ENCODE measurements at regions not wholly inside any gene's neighbourhood (a gene's known extent, or its start where the extent isn't known, plus 50 kb on each side); places are given as distances from the start of the nearest gene placed in this dataset.

DNA sequence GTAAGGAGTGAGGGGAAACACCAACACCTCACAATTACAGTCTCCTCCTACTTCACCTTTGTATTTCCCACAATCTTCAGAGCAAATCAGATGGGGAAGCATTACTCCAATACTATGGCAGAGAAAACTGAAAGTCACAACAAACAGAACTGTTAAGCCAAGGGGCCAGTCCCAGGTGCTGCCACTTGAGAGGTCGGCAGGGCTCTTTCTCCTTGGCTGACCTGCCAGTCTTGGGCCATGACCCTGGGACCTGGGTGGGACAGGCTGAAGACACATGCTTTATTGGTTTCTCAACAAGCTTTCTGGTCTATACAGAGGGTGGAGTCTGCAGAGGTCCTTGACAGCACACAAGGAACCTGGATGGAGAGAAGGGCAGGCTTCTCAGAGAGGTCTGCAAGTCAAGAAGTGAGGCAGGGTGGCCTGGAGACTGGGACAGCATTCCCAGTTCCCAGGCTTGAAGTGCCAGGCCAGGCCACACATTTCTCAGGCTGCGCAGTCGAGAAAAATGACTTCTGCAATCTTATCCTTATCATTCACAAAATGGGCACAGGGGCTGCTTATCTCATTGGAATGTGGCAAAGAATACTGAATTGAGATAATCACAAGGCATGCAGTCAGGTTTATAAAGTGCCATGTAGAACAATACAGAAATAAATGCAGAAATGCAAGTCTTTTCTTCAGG is 301.0 kb downstream of the CXCL12 start:
- no peak for DNase-seq

GRCh38 chr10:44071479-44071878 is 313.4 kb downstream of the CXCL12 start:
- no peak for DNase-seq

DNA sequence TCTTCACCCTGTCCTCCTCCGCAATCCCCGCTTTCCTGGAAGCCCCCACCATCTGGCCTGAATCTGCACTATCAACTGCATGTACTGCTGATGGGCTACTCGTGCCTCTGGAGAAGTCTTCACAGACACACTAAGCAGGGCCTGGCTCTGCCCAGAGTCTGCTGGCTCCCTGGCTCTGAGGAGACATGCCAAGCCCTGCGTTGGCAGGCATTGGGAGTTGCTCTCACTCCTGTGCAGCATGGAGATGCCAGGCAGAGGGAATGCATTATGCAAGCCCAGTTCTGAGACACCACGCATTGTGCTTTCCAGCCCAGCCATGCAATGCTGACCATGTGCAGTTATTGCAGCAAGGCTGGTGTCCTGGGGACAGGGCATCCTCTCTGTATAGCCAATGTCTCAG is 314.6 kb downstream of the CXCL12 start:
- DNase-seq = no peak

DNA sequence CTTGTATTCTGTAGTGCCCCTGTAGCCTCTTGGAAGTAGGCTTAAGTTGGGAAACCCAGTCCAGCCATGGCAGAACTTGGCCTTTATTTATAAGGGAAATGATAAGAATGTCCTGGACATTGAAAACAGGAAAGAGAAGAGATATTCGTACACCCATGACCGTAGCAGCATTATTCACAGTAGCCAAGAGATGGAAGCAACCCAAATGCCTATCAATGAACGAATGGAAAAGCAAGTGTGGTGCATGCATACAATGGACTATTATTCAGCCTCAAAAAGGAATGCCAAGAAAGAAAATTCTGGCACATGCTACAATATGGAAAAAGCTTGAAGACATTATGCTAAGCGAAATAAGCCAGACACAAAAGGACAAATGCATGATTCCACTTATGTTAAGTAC is 315.3 kb downstream of the CXCL12 start:
- no peak for DNase-seq

DNA sequence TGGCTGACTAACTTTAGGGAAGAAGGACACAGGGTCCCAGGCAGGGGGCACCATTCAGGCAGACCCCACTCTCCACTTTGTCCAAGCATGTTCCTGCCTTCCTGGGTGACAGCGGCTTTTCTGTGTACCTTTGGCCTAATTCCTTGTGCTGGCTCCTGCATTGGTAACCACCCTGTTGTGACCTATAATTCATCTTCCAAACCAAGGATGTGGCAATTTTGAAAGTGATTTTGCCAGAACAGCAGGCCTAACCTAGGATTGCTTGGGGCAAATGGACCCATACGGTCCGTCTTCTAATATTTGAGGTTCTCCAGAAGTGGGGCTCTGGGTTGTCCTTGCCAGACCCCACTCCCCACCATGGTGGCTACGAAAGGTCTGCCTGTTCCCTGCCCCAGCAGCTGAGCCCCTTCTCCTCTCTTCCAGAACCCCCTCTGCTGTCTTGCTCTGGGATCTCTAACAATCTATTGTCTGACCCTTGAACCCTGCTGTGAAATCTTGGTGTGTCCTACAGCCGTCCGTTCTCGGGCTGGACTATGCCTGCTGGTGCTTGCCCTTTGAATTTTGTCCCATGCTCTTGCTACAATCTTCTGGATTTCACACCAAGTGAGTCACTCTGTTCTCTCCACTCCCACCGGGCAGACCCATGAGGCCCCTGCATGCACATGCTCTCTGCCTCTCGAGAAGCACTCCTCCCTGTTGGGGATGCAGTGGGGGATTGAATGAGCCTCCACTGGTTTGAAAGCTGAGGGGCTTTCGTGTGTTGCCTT is 316.0 kb downstream of the CXCL12 start:
- no peak for DNase-seq

GRCh38 chr10:44067432-44067831 is 317.5 kb downstream of the CXCL12 start:
- DNase-seq = no peak

DNA sequence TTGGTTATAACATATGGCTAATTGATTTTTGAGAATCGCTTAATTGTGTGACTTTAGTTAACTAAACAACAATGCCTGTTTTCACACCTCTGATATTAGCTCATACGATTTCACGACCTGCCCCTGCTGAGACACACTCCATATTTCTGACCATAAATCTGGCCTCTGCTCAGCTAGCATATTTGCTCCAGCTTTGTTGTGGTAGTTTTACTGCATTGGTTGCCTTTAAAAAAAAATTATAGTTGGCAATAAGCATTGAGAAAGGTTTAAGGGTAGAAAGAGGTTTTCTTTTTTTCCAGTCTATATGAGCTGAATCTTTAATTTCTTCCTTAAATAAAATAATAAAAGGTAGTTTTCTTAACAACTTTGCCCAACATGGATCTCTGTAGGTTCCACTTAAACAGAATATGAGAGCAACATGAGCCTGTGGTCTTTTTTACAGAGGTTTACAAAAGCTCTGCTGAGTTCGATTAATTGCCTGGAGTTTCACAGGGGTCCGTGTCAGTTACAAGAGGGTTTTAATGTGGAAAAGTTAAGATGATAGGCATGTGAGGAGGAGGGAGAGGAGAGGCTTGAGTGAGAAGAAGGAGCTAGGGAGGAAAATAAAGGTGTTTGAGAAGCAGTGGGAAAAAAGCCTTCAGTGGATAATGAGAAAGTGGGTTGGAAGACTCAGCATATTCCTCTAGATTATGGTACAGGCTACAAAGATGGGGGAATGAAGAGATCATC is 318.2 kb downstream of the CXCL12 start:
- no peak for DNase-seq

DNA sequence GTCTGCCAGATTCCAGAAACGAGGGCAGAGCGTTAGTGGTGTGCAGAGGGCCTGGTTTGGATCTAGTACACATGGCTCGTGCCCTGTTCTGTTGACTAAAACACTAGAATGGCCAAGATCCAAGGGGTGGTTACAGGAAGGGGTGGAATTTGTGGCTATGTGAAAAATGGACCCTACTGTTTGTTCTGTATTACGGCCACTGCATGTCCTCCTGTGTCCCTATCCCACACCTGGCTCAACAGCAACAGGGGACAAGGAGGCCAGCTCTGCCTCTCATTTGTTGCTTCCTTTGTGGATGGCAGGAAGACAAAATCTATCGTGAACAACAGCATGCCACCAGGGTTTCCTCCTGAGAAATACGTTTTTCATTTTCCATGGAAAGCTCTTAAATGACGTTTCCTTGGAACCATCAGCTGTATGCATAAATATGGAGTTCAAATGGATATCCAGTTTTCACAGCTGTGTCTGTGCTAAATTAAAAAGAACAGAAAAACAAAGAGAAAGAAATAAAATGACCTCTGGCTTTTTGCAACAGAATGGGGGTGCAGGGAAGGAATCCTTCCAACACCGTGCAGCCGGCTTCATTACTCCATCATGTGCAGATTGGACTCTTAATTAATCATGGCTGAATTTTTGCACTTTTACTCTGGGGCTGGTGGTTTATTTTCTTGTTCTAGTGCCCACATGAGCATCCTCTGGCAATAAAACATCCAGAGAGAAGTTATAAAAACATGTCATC is 318.9 kb downstream of the CXCL12 start:
- no peak for DNase-seq

DNA sequence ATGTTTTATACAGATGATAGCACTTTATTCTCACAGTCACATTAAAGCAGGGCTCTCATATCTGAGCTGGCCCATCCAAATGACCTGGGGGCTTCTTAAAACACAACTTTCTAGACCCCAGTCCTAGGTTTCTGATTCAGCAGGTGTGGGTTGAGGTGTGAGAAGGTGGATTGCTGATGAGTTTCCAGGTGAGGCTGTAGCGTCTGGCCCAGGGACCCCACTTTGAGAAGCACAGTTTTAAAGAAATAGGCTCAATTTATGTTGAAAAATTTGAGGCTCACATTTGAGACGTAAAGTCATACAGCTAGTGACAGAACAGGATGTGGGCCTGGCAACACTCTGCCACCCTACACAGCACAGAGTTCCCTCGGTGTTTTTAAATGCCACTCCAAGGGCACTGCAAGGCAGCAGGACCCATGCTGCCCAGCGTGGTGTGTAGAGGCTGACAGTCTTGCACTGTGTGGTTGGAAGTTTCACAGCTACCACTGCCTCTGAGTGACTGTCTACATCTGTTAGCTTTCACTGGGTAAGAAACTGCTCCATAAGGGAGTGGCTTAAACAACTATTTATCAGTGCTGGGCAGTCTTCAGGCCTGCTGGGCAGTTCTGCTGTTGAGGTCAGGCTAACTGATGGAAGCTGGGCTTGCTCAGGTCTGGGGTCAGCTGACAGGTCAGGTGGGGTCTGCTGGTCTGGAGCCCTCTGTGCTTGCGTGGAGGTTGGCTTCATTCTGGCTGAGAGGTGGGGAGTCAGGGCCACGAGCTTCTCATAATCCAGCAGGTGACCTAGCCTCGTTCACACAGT is 319.7 kb downstream of the CXCL12 start:
- no peak for DNase-seq

- DNase-seq = no peak
These were observed 320.6 kb downstream of the CXCL12 start for GRCh38 chr10:44064317-44064716.

GRCh38 chr10:44063686-44064085 is 321.2 kb downstream of the CXCL12 start:
- DNase-seq = no peak

DNA sequence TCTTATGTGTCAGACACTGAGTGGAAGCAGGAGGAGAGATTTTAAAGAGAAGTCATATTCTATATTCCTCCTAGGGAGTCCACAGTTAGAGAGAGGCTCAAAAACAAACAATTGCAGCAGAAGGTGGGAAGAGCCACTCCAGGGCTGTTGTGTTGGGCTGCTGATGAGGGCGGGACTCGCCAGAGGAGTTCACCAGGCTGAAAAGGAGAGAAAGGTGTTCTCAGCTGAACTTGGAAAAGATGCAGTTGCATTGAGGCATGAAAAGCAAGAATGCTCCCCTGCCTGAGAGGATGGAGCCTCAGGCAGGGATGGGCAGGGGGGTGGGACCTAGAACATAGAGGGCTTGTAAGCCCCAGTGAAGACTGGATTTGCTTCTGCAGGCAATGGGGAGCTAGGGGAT is 324.2 kb downstream of the CXCL12 start:
- DNase-seq = no peak

DNA sequence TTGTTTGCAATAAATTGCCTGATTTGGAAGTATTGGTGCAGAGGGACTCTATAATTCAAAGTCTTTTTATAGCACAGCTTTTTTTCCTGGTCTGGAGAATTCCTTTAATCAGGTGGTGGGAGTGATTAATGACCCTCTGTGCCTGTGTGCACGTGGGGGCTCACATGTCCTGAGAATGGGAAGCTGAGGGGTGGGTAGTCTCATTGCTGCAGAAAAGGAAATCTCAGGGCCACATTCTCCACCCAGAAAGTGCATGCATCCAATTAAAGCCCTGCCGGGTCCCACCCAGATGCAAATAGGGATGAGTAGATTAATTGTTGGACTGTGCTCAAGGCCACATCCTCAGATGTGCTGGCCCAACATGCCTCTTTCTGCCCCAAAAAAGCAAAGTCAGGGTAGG is 324.7 kb downstream of the CXCL12 start:
- no peak for DNase-seq

- no peak for DNase-seq
These were observed 326.6 kb downstream of the CXCL12 start for GRCh38 chr10:44058259-44058658.

GRCh38 chr10:44056967-44057805 is 327.7 kb downstream of the CXCL12 start:
- no peak for DNase-seq

GRCh38 chr10:44056206-44056605 is 328.7 kb downstream of the CXCL12 start:
- no peak for DNase-seq

GRCh38 chr10:44054046-44054445 is 330.9 kb downstream of the CXCL12 start:
- no peak for DNase-seq

- DNase-seq = no peak
These were observed 331.5 kb downstream of the CXCL12 start for GRCh38 chr10:44053391-44053790.

GRCh38 chr10:44051584-44052385 is 333.1 kb downstream of the CXCL12 start:
- DNase-seq = no peak

DNA sequence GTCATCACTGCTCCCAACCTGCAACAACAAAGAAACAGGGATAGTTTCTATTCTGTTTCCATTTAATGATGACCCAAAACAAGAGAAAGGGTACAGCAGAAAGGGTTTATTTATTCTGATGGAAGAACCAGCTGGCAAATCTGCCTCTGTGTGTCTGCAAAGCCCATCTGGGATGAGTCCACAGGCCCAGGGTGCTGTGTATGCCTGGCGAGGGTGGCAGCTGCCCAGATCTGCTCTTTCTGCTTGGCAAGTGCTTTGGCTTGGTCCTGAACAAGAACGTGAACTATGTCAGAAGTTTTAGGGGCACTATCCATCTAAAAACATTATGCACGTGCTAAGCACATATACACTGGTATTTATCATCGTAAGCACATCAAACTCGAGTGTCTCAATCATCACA is 333.8 kb downstream of the CXCL12 start:
- DNase-seq = no peak
